GM21576 (cell line): ENCODE measurements at regions not wholly inside any gene's neighbourhood (a gene's known extent, or its start where the extent isn't known, plus 50 kb on each side); places are given as distances from the start of the nearest gene placed in this dataset.

Experiments used
- ATAC-seq: cut with Tn5 transposase; IDR thresholded peaks from one replicate; pipeline ENCODE4 v1.9.1; 2021; ENCODE audit warnings: mild to moderate bottlenecking, moderate library complexity; ENCODE audit not compliant: unreplicated experiment

DNA sequence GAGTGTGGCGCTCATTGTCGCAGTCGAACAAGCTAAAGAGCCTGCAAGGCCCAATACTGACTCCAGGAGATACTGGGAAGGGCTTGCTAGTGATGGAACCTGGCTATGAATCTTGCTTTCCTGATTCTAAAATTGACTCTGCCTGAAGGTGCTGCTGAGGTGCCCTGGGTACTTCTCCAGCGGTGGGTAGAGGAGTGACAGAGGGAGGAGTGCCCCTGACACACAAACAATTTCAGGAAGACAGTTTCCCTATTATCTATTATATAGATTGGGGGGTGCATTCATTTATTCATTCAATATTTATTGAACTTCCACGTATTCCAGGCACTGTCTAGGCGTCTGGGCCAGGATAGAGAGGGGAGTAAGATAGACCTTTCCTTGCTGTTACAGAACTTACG, 339.2 kb upstream of the GATB start:
- ATAC-seq = no peak

DNA sequence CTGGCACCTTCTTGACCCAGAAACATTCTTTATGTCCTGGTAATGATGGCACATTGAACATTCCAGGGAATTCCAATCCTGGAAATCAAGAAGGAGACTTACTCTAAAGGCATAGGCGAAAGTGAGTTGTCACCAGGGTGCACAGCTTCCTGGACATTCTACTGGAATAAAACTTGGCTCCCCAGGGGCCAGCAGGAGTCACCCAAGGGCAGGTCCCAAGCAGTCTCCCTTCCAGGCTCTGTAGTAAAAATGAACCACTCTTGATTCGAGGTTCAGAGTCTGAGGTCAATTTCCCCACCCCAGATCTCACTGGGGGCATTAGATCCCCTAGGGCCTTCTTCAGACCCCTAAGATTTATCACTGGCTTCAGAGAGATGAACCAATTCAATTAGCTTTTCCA, 338.7 kb upstream of the GATB start:
- ATAC-seq = no peak

DNA sequence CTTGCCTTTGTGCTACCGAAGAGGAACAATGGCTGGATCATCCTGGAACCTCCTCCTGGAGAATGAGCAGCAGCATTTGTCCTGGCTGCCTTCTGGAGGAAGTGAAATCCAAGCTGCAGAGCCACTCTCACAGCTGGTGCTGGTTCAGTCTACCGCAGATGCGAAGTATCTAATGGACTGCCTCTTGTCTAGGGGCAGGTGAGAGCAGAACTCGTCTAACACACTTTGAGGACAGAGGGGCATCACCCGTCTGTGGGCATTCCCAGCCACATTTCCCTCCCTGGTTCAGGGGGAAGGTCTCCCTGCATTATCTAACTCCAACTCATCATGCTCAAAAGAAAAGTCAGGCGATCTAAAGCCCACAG, 338.2 kb upstream of the GATB start:
- ATAC-seq = no peak

DNA sequence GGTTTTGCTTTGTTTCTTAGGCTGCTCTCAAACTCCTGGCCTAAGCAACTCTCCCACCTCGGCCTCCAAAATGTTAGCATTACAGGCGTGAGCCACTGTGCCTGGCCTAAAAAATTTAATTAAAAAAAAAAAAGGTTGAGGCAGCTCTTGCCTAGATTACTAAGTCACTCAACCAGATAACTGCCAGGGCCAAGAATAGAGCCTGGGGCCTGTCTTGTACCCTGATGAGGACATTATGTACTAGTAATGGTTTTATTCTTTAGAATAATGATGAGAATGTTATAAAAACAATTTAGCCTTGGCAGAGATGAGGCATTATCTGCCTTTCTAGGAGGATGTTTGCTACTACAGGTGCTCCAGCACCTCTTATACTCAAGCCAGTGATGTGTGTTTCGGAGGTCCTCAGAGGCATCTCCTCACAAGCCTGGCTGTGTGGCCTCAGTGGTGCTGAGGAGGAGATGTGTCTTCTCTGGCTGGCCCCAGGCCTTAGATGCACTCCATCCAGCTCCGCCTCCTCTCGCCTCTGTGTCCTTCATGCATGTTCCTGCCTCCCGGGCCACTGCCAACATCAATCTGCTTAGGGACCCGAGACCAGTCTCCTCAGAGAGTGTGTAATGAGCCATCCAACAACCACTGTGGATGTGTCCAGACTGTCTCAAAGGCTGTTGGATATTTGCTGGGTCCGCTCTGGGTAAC, 337.7 kb upstream of the GATB start:
- no peak for ATAC-seq

DNA sequence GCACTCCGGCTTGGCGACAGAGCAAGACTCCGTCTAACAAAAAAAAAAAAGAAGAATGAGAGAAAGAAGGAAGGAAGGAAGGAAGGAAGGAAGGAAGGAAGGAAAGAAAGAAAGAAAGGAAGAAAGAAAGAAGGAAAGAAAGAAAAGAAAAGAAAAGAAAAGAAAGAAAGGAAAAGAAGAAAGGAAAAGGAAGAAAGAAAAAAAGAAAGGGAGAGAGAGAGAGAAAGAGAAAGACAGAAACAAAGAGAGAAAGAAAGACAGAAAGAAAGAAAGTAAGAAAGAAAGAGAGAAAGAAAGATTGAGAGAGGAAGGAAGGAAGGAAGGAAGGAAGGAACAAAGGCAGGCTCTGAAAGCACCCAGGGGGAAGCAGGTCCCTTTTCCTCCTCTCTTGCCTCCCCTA, 336.6 kb upstream of the GATB start:
- ATAC-seq = no peak

DNA sequence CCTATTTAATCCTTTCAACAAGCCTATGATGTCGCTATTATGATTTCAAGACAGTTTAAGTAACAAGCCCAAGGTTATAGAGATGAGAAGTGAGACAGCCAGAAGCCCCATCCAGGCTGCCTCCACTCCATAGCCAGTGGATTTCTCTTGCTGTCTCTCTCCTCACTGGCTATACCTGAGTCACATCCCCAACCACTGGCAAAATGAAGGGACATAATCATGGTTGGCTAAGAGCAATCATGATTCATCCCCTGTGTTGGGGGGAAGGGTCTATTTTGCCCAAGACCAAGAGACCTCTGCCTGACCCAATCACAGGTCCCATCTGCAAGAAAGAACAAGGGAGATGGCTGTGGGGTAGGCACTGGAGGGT, 334.9 kb upstream of the GATB start:
- no peak for ATAC-seq

DNA sequence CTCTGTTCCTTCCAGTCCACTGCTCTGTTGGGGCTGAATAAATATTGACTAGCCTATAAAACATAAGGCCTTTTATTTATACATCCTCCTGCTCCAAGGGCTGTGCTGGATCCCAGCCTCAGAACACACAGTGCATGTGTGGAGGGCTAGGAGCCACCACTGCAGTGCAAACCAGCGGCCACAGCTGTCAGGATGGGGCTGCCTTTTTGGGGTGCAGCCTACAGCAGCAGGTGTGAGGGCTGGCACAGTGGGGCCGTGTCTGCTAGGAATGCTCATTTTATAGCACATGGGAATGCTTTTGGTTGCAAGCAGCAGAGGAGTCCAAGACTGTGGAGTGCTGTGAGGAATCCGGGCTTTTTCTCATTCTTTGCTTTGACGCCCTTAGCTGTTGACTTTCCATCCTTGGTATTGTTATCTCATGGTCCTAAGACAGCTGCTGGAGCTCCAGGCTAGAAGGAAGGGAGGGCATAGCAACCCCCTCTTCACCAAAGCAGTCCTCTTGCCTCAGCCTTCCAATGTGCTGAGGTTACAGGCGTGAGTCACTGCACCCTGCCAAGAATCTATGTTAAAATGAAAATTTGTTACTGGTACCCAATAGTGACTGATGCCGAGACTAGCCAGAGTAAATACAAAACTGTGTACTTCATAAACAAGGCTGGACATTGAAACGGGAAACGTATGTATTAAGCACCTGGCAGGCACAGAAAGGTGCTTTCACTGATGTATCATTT, 334.3 kb upstream of the GATB start:
- no peak for ATAC-seq

DNA sequence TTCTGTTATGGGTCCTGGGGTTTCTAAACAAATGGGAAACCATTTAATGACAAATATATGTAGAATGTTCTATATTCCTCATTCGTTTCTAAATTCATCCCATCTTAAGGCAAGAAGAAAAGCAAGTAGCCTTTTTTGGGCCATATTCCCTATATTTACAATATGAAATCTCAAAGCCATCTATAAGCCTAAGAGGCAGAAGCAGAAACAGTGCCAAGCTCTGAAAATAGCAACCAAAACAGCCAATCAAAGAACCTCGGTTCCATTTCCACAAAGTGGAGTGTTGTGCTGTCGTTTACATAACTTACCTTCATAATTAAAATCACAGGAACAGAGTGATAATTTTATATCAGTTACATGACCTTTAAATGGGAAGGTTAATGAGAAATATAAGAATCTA, 330.6 kb upstream of the GATB start:
- ATAC-seq = no peak

DNA sequence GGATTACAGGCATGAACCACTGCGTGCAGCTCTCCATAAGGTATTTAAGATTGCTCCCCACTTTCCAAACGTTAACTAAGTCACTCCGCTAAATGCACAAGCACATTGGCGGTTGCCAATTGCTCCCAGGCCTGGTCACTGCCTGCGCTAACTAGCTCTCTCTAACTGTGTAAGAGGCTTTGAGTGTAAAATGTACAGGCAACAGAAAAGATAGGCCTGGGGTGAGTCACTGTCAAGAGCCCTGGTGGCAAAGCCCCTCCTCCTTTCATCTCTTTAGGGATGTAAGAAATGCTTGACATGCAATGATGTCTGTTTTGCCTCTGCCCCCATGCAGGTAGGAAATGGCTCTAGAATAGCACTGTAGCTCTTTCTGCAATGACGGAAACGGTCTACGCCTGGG, 329.7 kb upstream of the GATB start:
- peak; percentile 58 for ATAC-seq

DNA sequence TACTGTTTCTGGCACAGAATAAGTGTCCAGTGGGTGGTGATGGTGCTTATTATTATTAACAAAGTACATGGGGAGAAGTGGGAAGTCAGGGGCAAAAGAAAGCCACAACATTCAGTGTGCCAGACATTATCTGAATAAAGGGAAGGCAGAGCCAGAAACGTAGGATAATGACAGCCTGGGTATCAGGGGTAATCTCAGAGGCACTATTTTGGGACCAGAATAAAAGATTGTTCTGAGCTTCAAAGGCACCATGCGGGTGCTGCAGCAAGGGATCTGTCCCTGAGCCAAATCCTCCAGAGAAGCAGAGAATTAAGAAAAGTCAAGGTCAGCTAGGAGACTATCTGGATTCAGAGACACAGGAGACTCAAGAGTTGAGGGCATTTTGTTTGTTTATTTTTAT, 328.8 kb upstream of the GATB start:
- ATAC-seq = no peak

DNA sequence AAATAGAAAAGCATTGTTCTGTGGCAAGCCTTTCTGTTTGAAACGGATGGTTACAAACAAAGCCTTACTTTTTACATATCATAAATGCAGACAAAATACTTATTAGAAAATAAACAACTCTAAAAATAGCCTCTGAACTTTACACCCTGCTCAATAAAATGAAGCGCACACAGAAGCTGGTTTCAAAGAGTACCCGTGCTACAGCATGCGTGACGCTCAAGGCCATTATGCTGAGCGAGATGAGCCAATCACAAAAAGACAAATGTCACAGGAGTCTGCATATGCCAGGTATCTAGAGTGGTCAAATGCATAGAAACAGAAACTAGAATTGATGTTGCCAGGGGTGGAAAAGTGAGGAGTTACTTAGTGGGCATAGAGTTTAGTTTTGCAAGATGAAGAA, 326.5 kb upstream of the GATB start:
- no peak for ATAC-seq

DNA sequence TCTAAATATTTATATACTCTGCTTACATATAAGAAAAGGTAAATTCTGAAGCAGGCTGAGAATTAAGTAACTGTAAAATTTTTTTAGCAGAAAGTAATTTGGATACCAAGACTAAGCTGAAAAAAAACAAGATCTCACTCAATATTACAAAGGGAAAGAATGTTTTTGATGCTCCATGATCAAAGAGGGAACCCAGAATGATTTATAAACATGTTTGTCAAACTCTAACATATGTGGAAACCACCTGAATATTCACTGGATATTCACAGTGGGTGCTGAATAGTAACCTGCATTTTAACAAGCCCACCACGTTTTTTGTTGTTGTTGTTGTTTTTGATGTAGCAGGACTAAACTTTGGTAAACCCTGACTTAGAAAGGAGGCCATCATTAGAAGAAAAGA, 324.9 kb upstream of the GATB start:
- no peak for ATAC-seq

DNA sequence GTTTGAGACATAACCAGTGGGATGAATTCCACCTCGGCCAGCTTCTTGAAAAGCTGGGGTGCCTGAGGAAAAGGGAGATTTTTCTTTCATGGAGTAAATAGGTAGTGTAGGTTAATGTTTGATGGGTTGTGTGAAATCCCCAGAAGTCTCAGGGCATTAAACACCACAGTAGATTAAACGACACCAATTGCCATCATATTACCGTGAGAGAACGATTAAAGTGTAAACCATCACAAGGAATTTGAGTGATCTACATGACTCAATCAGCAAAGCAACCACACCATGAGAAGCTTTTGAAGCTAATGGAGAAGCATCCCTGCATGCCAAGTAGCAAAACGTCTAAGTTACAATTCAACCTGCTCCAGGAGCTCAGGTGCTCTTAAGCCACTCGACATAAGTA, 322.5 kb upstream of the GATB start:
- no peak for ATAC-seq

DNA sequence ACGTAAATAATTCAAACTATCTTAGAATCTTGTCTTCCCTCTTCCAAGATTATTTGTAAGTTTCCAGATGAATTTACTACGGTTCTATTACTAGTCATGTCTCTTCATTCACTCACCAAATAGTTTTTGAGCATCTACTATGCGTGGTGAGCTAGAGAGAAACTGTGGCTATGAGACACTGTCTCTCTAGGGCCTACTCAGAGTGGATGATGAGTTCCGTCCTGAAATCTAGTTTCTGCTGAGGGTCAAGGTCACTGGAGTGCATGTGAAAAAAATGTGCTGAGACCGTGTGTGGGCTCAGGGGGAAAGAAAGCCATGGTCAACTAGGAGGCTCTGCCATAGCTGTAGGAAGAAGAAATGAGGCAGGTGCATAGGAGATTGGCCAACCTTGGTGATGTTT, 320.2 kb upstream of the GATB start:
- peak; percentile 75 for ATAC-seq

DNA sequence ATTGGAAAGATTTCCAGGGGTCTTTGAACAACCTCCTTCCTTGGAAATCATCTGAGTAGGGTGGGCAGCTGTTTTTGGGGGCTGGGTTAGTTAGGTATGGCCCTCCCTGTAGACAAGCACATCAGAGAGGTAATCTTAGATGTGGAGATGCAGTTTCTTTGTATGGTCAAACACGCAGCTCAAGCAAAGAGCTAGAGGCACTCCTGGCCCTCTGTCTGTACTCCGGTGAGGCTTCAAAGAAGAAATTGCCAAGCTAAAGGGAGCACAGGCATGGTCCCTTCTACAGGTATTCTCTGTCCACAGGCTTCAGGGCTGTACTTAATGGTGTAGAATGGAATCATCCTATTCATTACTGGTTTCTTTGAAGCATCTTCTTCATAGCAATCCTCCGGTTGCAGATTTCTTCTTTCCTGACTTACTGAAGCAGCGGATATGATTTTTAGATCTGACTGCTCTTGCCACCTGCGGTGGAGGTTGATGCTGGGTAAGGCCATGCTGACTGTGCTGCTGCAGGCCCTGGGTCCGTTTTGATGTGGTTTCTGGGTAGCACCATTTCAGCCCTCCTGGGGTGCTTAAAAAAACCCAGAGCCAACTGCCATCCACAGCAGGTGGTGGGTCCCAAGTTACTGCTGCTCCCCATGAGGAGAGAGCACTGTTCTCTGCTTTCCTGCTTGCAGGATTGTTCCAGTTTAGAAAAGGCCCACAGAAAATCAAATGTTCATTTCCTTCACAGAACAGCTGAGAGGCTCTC, 318.9 kb upstream of the GATB start:
- ATAC-seq = no peak

DNA sequence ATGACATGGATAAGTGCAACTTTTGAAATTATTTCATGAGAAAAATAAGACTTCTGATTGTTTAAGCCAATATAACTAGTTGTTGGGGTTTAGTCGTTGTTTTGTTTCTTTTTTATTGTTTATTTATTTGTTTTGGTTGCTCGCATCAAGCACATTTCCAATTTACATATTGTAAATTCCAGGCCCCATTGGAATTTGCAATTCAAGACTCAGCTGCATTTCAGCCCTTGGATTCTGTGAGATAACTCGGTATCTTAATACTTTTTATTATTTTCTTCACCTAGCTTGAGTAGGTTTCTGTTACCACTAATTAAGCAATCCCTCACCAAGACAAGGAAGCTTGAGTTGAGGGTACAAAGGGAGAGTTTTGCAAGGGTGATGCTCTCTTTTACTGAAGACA, 318.3 kb upstream of the GATB start:
- ATAC-seq = no peak

DNA sequence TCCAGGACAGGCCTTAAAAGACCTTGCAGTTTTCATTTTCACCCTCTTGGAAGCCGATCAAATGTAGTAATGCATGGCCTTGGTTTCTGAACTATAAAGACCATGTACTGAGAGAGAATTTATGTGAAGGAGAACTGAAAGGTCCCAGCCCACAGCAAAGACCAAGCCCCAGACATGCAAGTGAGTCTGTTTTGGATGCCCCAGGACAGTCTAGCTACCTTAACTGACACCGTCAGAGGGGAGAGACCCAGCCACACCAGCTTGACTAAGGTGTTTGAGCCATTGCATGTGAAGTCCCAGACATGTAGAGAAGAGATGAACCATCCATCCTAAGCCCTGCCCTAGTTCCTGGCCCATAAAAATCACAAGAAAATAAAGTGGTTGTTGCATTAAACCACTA, 316.8 kb upstream of the GATB start:
- no peak for ATAC-seq

DNA sequence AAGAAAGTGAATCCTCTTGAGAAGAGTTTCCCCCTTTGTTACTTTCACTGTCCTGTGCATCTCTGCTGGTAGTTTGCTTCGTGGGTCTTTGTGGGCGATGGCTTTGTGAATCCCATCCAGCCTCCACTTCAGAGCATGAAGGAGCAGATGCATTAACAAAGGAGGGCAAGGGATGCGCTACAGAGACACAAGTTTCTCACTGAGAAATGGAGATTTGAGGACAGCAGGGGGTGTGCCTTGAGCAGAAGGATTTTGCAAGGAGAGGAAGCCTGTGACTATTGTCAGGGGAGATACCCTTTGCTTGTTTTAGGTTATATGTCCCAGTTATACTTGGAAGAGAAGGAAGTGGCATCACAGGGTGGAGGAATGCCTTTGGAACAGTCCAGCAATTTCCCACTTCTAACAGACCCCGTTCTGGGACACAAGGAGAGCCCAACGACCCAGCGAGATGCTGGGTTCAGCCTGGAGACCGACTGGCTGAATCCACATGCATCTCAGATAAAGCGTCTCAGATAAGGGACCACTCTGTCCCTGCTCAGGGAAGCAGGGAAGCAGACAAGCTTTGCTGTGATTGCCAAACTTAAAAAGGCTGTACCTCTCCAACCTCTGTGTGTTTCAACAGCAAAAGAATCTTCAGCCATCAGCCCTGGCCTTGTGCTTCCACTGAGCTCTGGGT, 314.6 kb upstream of the GATB start:
- no peak for ATAC-seq

DNA sequence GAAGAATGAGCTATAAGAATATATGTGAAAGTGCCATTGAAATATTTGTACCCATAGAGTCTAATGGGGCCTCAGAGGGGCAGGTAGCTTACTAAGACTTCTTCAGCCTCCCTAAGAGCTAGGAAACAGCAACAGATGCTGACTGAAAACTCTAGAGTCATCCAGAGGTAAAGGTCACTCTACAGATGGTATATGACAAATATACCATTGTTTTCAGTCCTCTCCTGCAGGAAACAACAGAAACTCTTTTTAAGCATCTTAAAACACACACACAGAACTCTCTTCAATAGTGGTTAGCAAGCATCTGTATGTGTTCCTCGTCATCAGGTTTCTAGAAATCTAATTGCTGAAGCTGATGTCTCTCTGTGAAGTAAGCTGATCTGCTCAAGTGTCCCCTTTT, 313.8 kb upstream of the GATB start:
- ATAC-seq = no peak

DNA sequence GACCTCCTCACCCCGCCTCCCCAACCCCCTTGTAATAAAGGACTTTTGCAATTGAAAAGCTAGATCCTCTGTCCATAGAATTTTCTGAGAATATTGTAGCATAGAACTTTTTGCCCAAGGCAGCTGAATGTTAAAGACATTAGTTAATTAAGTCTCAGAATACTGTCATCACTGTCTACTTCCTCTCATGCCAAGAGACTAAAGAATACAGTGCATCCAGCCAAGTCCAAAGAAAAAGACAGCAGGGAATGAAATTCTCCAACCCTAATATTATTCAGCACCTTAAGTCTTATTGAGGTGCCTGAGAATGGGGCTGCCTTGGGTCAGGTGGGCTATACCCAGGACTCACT, 313.3 kb upstream of the GATB start:
- no peak for ATAC-seq

DNA sequence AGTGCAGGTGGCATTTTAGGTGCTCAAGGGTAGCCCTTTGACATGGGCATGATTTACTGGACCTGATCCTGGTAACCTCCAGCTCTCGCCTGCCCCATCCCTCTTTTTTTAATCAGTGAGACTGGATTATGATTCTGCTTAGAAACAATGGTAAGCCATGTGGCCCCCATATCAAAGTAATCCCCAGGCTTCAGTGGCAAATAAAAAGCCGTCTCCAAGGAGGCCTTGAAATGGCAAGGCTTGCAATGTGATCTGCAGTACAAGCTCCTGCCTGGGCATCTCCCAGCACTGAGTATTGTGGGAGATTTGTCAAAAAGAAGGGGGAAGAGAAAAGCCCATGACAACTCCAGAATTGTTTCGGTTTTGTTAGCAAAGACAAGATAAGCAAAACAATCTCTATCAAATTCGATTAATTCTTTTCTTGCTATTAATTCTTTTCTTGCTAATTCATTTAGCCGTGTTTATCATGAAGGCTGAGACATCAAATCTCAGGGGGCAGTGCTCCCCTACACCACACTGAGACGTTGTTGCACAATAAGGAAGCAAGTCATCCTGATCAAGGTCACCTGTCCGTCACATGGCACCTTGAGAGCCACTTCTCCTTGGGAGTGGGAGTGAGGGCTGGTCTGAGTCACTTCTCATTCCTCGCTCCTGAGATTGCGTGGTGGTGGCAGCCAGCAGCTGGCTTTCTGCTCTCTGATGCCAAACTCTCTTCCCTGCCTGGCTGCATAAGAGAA, 312.7 kb upstream of the GATB start:
- no peak for ATAC-seq
